Upper lobe of left lung (tissue), 6 donors: ENCODE measurements at regions not wholly inside any gene's neighbourhood (a gene's known extent, or its start where the extent isn't known, plus 50 kb on each side); places are given as distances from the start of the nearest gene placed in this dataset.
"Not testable (repeated sequence)": the region's sequence is repeated elsewhere in the genome, so short reads cannot be mapped to it uniquely, and the experiment has no call there.

Experiments
- ATAC-seq, 2 donors: fragments of 200-7000 bp; cut with Tn5 transposase; one replicate each; pipeline ENCODE4 v1.9.1; 2022; ENCODE audit warnings: mild to moderate bottlenecking in 2 of 2, moderate library complexity in 2 of 2; ENCODE audit not compliant: low FRiP score in 2 of 2
- DNase-seq, 2 donors: peaks; one replicate each; pipeline ENCODE4 v3.0.0-alpha.2; 2019 to 2020
- H3K27ac ChIP-seq, 4 donors: fragments of 200-600 bp; sonication (generic); one replicate each; pipeline ENCODE4 v1.5.1; 2016 to 2019
- H3K27me3 ChIP-seq, 4 donors: fragments of 200-600 bp; sonication (generic); one replicate each; pipeline ENCODE4 v1.5.1; 2017 to 2019
- H3K36me3 ChIP-seq, 4 donors: fragments of 200-600 bp; sonication (generic); one replicate each; pipeline ENCODE4 v1.5.1; 2016 to 2019
- H3K4me1 ChIP-seq, 4 donors: fragments of 200-600 bp; sonication (generic); one replicate each; pipeline ENCODE4 v1.5.1; 2018 to 2019
- H3K4me3 ChIP-seq, 4 donors: fragments of 200-600 bp; sonication (generic); one replicate each; pipeline ENCODE4 v1.5.1; 2017 to 2019; ENCODE audit warnings: mild to moderate bottlenecking in 2 of 4, moderate library complexity in 1 of 4
- H3K9me3 ChIP-seq, 4 donors: fragments of 200-600 bp; sonication (generic); one replicate each; pipeline ENCODE4 v1.5.1; 2018 to 2019
- POLR2AphosphoS5 ChIP-seq, 2 donors: sonication (generic); formaldehyde crosslinking; IDR thresholded peaks; one replicate each; pipeline ENCODE4 v1.5.1; 2017; ENCODE audit warnings: antibody characterized with exemption in 2 of 2
- WGBS, 2 donors: methylation state at CpG; one replicate each; pipeline ENCODE4 v1.1.5; 2017 to 2018; 5-methylcytosine and 5-hydroxymethylcytosine counted together
- donor health status: DM: no; HTN: no; CAD: no; lungs with moderate emphysema.
- donor health status: DM: no; HTN: yes; CAD: no; lungs with severe emphysema.

DNA sequence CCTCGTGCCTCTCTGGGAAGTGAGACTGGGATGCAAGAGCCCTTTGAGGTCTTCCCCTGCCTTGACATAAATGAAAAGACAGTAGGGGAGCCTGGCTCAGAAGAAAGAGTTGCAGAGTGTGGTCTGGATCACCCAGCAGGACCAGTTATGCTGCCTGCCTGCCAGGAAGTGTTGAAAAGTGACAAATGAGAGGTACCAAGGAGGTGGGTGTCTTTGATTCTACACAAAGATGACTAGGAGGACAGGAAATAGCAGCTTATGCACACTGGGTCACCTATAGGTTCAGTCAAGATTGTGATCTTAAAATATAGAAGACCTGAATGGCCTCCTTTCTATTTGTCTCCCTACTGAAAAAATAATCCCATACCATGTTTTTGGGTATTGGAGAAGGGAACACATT lies 137.6 kb downstream of the BCL2L11 start:
- not testable (repeated sequence) for ATAC-seq, H3K4me3 ChIP-seq, H3K36me3 ChIP-seq, H3K9me3 ChIP-seq, DNase-seq, H3K27ac ChIP-seq, H3K27me3 ChIP-seq, H3K4me1 ChIP-seq
- WGBS, 2 donors = 100% methylated on average over 1 of the region's 1 CpG; no CpG with 5 or more reads in 1 of the 2 donors

DNA sequence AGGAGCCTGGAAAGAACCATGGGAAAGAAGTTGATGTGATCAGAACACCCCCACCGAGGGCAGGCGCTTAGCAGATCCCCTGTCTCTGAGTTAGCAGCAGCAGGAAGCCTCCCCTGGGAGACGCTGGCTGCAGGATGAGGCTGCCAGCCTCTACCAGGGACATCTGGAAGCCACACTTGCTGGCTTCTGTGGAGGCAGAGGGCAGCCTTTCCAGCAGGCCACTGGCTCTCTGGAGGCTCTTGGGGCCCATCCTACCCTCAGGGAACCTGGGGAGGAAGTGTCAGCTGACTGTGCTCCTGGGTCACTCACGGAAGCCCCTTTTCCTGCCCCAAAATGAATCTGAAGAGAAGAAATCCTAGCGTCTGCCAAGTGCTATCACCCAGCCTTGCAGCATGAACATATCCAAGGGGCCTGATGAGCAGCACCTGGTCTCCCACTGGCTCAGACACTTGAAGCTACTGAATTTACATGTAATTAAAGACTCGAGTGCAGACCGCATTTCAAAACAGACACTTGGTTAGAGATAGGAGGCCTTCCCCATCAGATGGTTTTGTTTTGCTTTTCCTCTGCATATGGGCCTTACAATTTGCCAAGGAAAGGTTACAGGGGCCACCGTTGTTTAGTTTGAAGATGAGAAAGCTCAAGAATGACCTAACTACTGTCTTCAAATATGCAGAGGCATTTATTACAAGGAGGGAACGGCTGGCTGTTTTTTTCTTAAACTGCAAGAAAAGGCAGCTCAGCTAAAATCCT lies 142.1 kb downstream of the BCL2L11 start:
- not testable (repeated sequence) for H3K9me3 ChIP-seq, H3K27ac ChIP-seq, ATAC-seq, H3K27me3 ChIP-seq, H3K4me3 ChIP-seq, H3K36me3 ChIP-seq, DNase-seq, H3K4me1 ChIP-seq
- WGBS, 2 donors = 47 to 66% methylated on average over 3 to 6 of the region's 9 CpGs

DNA sequence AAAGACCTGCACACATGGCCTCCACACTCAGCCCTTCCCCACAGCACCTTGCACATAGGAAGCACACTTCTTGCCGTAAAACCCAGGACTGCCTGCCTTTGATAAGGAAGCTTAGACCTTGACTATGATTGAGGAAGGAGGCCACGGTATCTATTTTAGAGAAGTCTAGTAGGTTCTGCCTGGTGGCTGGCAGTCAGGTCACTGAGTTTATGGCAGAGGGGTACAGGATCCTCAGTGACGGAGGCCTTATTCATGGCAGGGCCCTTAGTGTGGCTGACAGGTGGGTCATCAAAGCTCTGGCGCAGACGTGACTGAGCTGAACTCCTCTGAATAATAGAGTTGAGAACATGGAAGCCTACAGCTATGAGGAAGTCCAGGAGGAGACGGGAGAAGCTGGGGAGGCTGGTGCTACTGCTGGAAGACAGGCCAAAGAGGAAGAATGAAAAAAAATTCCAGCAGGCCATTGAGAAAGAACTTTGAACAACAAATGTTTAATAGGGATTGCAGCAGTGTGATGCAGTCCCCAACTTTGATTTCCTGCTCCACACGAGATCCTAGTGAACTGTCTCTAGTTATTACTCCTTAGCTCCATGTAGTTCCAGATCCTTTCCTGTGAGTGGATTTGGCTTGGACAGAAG lies 142.8 kb downstream of the BCL2L11 start:
- no CpG with 5 or more reads among the region's 7 CpGs for WGBS, 2 donors
- H3K4me1 ChIP-seq, H3K4me3 ChIP-seq, H3K27me3 ChIP-seq, ATAC-seq, H3K36me3 ChIP-seq, H3K27ac ChIP-seq, H3K9me3 ChIP-seq, DNase-seq: not testable (repeated sequence)

DNA sequence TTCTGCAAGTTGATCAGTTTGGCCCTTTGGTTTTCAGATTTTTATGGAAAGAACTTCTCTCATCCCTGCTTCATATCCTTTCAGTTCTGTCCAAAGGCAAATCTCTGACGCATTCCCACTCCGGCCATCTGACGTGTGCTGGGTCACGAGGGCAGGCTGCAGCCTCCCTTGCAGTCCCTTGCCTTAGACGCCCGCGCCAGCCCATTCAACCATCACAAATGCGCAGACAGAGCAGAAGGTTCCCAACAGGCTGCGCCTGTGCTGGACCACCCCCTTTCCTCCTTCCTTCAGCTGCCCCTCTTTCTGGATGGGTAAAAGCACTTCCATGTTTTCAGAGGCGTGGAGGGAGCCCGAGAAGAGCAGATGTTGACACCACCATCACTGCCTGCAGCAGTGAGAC lies 144.2 kb downstream of the BCL2L11 start:
- ATAC-seq, H3K4me1 ChIP-seq, H3K36me3 ChIP-seq, H3K9me3 ChIP-seq, H3K27me3 ChIP-seq, H3K4me3 ChIP-seq, H3K27ac ChIP-seq: not testable (repeated sequence)
- 88 to 97% methylated on average over 9 to 10 of the region's 11 CpGs for WGBS, 2 donors
- peak in 1 of 2 donors; percentile 25 for DNase-seq

DNA sequence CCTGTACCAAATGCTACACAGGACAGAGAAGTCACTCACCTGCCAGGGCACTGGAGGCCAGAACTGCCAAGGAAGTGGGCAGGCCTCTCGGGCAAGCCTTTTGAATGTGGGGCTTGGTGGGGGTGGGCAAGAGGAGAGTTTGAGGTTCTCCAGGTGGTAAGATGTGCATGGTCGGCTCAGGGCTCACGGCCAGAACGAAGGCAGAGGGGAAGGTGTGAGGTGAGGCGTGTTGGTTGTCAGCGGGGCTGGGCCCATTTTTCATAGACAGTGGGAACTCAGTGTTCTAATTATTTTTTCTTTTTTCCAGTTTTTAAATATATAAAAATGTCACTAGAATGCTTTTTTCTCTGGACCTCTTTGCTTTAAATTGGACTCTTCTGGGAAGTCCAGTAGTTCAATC lies 145.8 kb downstream of the BCL2L11 start:
- ATAC-seq, H3K27me3 ChIP-seq, H3K36me3 ChIP-seq, H3K9me3 ChIP-seq, DNase-seq, H3K27ac ChIP-seq, H3K4me3 ChIP-seq, H3K4me1 ChIP-seq: not testable (repeated sequence)
- 95% methylated on average over 5 to 6 of the region's 6 CpGs for WGBS, 2 donors

DNA sequence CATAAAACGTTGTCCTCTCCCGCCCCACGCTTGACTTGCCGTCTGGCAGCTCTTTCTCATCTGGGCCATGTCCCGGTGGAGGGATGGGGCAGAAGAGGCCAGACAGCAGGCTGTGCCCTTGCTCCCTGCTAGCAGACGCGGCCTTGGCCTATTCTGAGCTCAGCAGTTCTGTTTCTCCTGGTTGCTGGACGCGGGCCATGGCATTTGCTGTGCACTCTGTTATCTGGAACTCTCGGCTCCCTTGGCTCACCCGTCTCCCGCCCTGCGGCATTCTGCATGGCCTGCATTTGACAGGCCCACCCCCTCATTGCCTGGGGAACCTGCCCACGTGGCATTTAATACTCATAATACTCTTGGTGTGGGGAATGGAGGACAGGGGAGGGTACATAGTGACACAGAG lies 146.3 kb downstream of the BCL2L11 start:
- DNase-seq = peak; percentile 24 to 29
- peak in 1 of 2 donors; percentile 30 for TF ChIP-seq POLR2AphosphoS5 (IDR thresholded peaks at IDR 0.05)
- not testable (repeated sequence) for H3K27me3 ChIP-seq, H3K4me1 ChIP-seq, H3K9me3 ChIP-seq, H3K36me3 ChIP-seq, H3K27ac ChIP-seq, H3K4me3 ChIP-seq
- peak; percentile 72 to 83 for ATAC-seq
- WGBS, 2 donors = 59 to 88% methylated on average over 7 to 14 of the region's 14 CpGs

DNA sequence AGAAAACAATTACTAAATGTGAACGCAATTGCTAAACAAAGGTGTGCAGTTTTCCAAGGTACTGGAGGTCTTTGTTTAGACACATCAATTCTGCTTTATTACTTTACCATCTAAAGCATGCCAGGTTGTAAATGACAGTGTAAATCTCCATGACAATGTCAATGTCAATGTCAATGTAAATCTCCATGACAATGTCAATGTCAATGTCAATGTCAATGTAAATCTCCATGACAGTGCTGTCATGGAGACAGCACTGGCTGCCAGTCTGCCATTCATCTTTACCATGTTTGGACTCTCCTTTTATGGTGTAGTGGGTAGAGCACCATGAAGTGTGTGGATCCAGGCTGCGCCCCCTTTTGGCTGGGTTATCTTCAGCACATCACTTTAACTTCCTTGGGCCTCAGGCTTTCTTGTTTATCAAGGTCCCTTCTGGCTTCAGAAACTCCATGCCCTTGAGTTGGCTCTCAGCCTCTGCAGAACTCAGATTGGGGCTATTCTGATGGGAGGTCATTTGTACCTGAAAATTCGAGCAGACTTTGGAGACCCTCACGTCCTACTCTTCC lies 149.1 kb downstream of the BCL2L11 start:
- DNase-seq, H3K36me3 ChIP-seq, H3K27me3 ChIP-seq, ATAC-seq, H3K27ac ChIP-seq, H3K4me1 ChIP-seq, H3K9me3 ChIP-seq, H3K4me3 ChIP-seq: not testable (repeated sequence)
- no CpG with 5 or more reads among the region's 4 CpGs for WGBS, 2 donors

DNA sequence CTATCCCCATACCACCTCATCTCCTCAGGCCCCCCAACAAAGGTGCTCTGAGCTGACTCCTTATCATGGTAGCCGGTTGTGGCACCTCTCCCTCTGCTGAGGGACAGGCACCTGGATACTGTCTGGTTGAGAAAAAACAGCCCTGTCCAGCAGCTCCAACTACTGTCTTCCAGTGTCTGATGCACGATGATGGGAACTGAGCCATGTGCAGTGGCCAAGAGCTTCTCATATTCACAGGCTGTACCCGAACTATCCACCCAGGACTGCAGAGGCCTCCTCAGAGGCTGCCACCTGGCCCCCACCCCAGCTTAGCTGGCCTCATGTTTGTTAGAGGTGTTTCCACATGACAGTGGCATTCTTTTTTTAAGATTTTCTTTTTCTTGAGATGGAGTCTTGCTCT lies 149.9 kb downstream of the BCL2L11 start:
- not testable (repeated sequence) for H3K9me3 ChIP-seq, H3K36me3 ChIP-seq, H3K27me3 ChIP-seq, H3K4me1 ChIP-seq, ATAC-seq, H3K27ac ChIP-seq, DNase-seq, H3K4me3 ChIP-seq
- WGBS, 2 donors = 90% methylated on average over 2 of the region's 3 CpGs; no CpG with 5 or more reads in 1 of the 2 donors

DNA sequence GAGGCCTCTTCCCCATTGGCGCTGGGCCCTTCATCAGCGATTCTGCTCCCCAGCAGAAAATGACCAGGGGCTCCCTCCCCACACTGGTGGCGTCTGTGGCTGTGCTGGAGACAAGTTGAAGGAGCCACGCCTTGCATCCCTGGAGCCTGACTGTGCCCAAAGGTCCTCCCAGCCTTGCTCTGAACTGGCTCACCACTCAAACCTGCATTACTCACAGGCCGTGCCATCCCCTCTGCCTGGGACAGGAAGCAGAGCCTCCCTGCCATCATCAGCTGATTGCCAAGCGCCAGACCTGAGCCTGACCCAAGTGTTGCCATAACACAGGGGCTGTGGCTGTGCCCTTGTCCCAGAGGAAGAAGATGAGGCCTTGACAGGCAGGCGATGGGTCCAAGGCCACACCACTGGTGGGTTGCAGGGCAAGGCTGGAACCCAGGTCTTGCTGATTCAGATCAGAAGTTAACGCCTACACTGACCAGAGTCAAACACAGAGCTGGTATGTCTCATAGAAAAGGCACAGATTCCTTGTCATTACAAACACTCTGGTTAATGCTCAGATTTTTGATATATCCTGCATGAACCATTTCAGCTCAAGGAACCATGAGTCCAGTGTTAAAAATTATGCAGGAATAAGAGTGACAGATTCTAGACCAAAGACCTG lies 151.1 kb downstream of the BCL2L11 start:
- 90 to 95% methylated on average over 2 to 3 of the region's 8 CpGs for WGBS, 2 donors
- not testable (repeated sequence) for H3K27ac ChIP-seq, ATAC-seq, H3K4me3 ChIP-seq, H3K27me3 ChIP-seq, H3K36me3 ChIP-seq, H3K9me3 ChIP-seq, DNase-seq, H3K4me1 ChIP-seq

DNA sequence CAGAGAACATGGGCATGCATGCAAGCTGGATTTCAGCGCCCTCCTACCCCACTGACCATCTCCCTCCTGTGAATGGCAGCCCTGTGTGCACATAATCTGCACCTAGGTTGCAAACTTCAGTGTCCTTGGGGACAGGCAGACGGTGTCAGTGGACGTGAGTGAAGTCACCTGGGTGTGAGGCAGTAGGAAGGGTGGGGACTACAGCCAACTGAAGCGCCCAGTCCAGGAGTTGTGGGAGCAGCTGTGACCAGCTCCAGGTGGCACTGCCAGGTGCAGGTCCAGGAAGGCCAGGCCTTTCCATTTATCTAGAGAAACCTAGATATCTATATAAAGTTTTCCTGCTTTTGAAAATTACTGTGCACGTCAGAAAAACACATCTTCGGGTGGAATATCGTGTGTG lies 152.3 kb downstream of the BCL2L11 start:
- not testable (repeated sequence) for H3K4me1 ChIP-seq, ATAC-seq, DNase-seq, H3K27ac ChIP-seq, H3K27me3 ChIP-seq, H3K36me3 ChIP-seq, H3K9me3 ChIP-seq, H3K4me3 ChIP-seq
- 82 to 86% methylated on average over 3 of the region's 7 CpGs for WGBS, 2 donors

DNA sequence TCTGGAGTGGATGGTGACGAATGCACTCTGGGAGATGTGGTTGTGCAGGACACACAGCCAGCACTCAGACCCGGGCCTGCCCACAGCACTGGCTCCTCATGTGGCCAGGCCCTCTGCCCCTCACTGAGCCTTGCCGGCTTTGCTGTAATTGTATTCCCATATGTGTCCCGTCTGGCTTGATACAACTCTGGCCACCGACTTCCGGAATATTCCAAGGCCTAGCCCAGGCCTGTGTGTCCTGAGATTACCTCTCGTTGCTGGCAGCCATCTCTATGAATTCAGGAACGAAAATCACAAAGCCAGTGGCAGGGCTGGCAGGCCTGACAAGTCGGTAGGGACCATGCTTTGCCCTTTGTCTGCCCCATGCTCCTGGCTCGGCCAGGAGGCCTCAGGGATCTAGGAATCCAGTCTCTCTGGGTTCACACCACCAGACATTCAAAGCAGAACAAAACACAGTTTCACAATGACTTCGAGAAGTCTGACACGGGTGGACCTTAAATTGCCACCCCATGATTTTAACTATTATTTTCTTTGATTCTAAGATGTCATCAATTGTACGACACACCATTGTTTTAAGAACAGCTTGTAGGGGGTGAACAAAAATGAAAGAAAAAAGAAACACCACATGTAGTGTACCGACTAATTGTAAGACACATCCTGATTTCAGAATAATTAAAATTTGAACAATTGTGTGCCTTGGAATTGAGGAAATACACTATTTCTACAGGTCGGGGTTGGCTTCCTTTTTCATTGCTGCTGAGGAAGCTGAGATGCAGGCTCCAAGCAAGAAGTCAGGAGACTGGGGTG lies 154.5 kb downstream of the BCL2L11 start:
- H3K36me3 ChIP-seq, H3K4me1 ChIP-seq, ATAC-seq, H3K9me3 ChIP-seq, H3K27me3 ChIP-seq, H3K4me3 ChIP-seq, H3K27ac ChIP-seq: not testable (repeated sequence)
- DNase-seq = peak in 1 of 2 donors; percentile 51
- 74 to 76% methylated on average over 8 to 14 of the region's 15 CpGs for WGBS, 2 donors

DNA sequence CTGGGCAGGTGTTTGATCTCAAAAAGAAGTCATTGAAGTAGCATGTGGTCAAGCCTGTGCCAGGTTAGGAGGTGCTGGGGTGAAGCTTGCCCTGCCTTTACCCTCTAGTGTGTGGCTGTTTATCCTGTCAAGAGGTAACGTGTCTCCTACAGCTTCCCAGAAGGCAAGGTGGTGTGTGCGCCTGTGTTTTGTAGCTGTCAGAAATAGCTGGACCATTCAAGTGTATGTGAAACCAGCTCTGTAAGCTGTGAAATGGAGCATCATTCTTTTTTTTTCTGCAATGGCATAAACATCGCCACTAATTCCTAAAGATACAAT lies 155.1 kb downstream of the BCL2L11 start:
- not testable (repeated sequence) for H3K27me3 ChIP-seq, H3K4me1 ChIP-seq, H3K36me3 ChIP-seq, H3K4me3 ChIP-seq, H3K27ac ChIP-seq, ATAC-seq, DNase-seq, H3K9me3 ChIP-seq
- WGBS, 2 donors = 67% methylated on average over 1 of the region's 3 CpGs; no CpG with 5 or more reads in 1 of the 2 donors
